ENCODE measurements at regions not wholly inside any gene's neighbourhood (a gene's known extent, or its start where the extent isn't known, plus 50 kb on each side); places are given as distances from the start of the nearest gene placed in this dataset.

GRCh38 chr1:95889400-95889799 lies 655.4 kb downstream of the RWDD3 start:
- no peak overlapping the region for H3K9ac ChIP-seq (ENCODE audit: low read length)
- no peaks in the 10 kb centered on the region for H4K20me1 ChIP-seq (ENCODE audit: low read depth, low read length)
- no peaks in the 10 kb centered on the region for H3K36me3 ChIP-seq (ENCODE audit: low read length)
- no peaks in the 10 kb centered on the region for H3K9me2 ChIP-seq (replicated peaks; ENCODE audit: insufficient read depth, low read length)
- H3K79me2 ChIP-seq (ENCODE audit: insufficient read depth, low read length): no peaks in the 10 kb centered on the region
- no peak overlapping the region for H2AFZ ChIP-seq (ENCODE audit: low read depth, low read length, severe bottlenecking)
- H3K4me2 ChIP-seq (ENCODE audit: low read depth, low read length, poor library complexity, severe bottlenecking): no peak overlapping the region
- H3K27ac ChIP-seq (ENCODE audit: low read depth, low read length): no peak overlapping the region
- H3K4me3 ChIP-seq (ENCODE audit: insufficient read depth, low read length, poor library complexity, severe bottlenecking): no peak overlapping the region
- H3K27me3 ChIP-seq (ENCODE audit: low read length): no peaks in the 10 kb centered on the region
- no peaks in the 10 kb centered on the region for H3F3A ChIP-seq (ENCODE audit: insufficient read depth)
- TF ChIP-seq EZH2phosphoT487 (conservative IDR thresholded peaks at IDR 0.05; ENCODE audit: low read length): no peak
- TF ChIP-seq, protein P1, sequence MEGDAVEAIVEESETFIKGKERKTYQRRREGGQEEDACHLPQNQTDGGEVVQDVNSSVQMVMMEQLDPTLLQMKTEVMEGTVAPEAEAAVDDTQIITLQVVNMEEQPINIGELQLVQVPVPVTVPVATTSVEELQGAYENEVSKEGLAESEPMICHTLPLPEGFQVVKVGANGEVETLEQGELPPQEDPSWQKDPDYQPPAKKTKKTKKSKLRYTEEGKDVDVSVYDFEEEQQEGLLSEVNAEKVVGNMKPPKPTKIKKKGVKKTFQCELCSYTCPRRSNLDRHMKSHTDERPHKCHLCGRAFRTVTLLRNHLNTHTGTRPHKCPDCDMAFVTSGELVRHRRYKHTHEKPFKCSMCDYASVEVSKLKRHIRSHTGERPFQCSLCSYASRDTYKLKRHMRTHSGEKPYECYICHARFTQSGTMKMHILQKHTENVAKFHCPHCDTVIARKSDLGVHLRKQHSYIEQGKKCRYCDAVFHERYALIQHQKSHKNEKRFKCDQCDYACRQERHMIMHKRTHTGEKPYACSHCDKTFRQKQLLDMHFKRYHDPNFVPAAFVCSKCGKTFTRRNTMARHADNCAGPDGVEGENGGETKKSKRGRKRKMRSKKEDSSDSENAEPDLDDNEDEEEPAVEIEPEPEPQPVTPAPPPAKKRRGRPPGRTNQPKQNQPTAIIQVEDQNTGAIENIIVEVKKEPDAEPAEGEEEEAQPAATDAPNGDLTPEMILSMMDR (IDR thresholded peaks at IDR 0.05; ENCODE audit: insufficient read depth, low read length, poor library complexity, severe bottlenecking): no peak
- H3K9me3 ChIP-seq (ENCODE audit: insufficient read depth, low read length): no peaks in the 10 kb centered on the region; the same call in 1 of the 2 replicates

DNA sequence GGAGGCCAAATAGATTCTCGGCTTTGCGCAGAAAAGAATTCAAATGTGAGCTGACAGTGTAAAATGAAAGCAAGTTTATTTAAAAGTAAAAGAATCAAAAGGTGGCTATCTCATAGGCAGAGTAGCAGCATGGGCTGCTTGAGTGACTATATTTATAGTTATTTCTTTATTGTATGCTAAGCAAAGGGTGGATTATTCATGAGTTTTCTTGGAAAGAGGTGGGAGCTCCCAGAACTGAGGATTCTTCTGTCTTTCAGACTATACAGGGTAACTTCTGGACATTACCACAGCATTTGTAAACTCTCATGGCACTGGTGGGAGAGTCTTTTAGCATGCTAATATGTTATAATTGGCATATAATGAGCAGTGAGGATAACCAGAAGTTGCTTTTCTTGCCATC lies 659.9 kb downstream of the RWDD3 start:
- Histone ChIP-seq H3K9me3 (ENCODE audit: insufficient read depth, low read length) (peaks cover 8% of the 10 kb centered on the region; the same call in 1 of the 2 replicates), H3K9me2 (replicated peaks; ENCODE audit: insufficient read depth, low read length) (no peaks in the 10 kb centered on the region), H3K79me2 (ENCODE audit: insufficient read depth, low read length) (no peaks in the 10 kb centered on the region), H3K36me3 (ENCODE audit: low read length) (no peaks in the 10 kb centered on the region), H3F3A (ENCODE audit: insufficient read depth) (no peaks in the 10 kb centered on the region), H3K27me3 (ENCODE audit: low read length) (no peaks in the 10 kb centered on the region), H3K27ac (ENCODE audit: low read depth, low read length) (no peak overlapping the region), H3K9ac (ENCODE audit: low read length) (no peak overlapping the region), H2AFZ (ENCODE audit: low read depth, low read length, severe bottlenecking) (no peak overlapping the region), H3K4me3 (ENCODE audit: insufficient read depth, low read length, poor library complexity, severe bottlenecking) (no peak overlapping the region), H3K4me2 (ENCODE audit: low read depth, low read length, poor library complexity, severe bottlenecking) (no peak overlapping the region), H4K20me1 (ENCODE audit: low read depth, low read length) (no peaks in the 10 kb centered on the region)
- no peak for TF ChIP-seq EZH2phosphoT487 (conservative IDR thresholded peaks at IDR 0.05; ENCODE audit: low read length)
- TF ChIP-seq, protein P1 (IDR thresholded peaks at IDR 0.05; ENCODE audit: insufficient read depth, low read length, poor library complexity, severe bottlenecking): no peak

- H3K9me2 ChIP-seq (replicated peaks; ENCODE audit: insufficient read depth, low read length): no peaks in the 10 kb centered on the region
Observed at GRCh38 chr1:95903060-95903459, 669.0 kb downstream of the RWDD3 start.

More at GRCh38 chr1:95903060-95903459, 669.0 kb downstream of the RWDD3 start:
- Histone ChIP-seq H3K9me3 (ENCODE audit: insufficient read depth, low read length) (no peaks in the 10 kb centered on the region), H3K27ac (ENCODE audit: low read depth, low read length) (no peak overlapping the region), H3K27me3 (ENCODE audit: low read length) (no peaks in the 10 kb centered on the region), H2AFZ (ENCODE audit: low read depth, low read length, severe bottlenecking) (no peak overlapping the region), H3K4me2 (ENCODE audit: low read depth, low read length, poor library complexity, severe bottlenecking) (no peak overlapping the region), H3K4me3 (ENCODE audit: insufficient read depth, low read length, poor library complexity, severe bottlenecking) (no peak overlapping the region), H4K20me1 (ENCODE audit: low read depth, low read length) (no peaks in the 10 kb centered on the region), H3K9ac (ENCODE audit: low read length) (no peak overlapping the region), H3K36me3 (ENCODE audit: low read length) (no peaks in the 10 kb centered on the region), H3K79me2 (ENCODE audit: insufficient read depth, low read length) (no peaks in the 10 kb centered on the region), H3F3A (ENCODE audit: insufficient read depth) (no peaks in the 10 kb centered on the region)
- TF ChIP-seq, protein P1 (IDR thresholded peaks at IDR 0.05; ENCODE audit: insufficient read depth, low read length, poor library complexity, severe bottlenecking): no peak
- TF ChIP-seq EZH2phosphoT487 (conservative IDR thresholded peaks at IDR 0.05; ENCODE audit: low read length): no peak
